NCI-H510A treated with DMSO at 0.1 percent for 48 hours (cell line): ENCODE measurements at regions not wholly inside any gene's neighbourhood (a gene's known extent, or its start where the extent isn't known, plus 50 kb on each side); places are given as distances from the start of the nearest gene placed in this dataset.

Experiments
- DNase-seq: peaks from one replicate; lab custom pipeline; 2025; lab: John Stamatoyannopoulos, UW

DNA sequence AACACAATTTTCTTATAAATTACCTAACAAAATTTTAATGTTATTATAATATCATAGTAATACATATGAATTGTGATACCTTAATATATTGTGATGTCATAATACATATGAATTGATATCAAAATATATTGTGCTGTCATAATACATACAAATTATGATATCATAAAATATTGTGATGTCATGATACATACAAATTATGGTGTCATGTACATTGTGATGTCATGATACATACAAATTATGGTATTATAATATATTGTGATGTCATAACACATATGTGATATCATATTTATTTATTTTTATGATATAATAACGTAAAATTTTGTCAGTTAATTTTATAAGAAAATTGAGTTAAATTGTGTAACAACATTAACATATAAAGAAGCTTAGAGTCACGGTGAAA, 1927.2 kb downstream of the TP53TG3F start:
- no peak for DNase-seq

DNA sequence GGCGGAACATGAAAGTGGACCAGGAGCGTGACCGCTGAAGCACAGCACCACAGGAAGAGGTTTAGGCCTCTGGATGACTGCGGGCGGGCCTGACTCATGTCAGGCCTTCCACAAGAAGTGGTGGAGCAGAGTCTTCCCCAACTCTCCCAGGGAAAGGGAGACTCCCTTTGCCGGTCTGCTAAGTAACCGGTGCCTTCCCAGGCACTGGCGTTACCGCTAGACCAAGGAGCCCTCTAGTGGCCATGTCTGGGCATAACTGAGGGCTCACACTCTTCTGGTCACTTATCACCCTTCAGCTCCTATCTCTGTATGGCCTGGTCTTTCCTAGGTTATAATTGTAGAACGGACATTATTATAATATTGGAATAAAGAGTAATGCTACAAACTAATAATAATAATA, 1931.9 kb downstream of the TP53TG3F start:
- DNase-seq, result peak; percentile 33

DNA sequence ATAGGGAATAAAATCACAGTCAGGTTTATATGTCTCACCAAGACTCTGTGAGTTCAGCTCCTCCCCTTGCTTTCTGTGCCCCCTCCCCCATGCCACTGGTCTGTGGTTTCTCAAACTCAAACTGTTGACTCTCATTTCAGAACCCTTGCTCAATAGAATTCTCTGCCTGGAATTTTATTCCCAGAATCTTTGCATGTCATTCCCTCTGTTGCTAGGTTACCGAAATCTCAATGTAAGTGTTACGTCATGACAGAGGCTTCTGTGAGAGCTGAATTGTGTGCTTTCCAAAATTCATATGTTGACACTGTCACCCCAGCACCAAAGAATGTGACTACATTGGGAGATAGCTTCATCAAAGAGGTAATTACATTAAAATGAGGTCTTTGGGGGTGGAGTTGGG, 1938.8 kb downstream of the TP53TG3F start:
- DNase-seq, result no peak

DNA sequence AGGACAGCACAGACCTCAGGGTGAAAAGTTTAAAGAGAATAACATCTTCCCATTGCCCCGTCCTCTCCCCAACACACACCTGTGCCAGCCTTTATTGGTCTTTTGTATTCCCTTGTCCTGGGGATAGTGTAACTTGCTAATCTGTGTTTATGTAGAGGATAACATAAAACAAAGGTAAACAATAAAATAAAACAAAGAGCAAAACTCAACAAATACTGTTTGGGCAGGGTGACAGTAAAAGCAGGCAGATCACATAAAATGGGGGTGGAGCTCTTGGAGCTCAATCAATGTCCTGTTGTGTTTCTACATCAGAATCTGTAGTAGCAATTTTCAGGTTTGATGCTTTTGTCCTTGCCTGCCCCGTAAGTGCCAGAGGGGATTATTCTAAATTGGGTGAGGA, 1939.7 kb downstream of the TP53TG3F start:
- no peak for DNase-seq

DNA sequence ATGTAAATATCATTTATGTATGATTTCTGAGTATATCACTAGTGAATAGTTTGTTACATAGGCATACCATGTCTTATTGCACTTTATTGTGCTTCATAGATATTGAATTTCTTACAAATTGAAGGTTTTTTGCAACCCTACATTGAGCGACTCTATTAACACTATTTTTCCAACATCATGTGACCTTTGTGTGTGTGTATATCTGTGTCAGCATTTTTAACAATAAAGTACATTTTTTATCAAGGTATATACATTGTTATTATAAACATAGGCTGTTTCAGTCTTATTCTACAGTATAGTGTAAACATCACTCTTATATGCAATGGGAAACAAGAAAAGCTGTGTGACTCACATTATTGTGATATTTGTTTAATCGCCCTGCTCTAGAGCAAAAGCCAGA, 1944.9 kb downstream of the TP53TG3F start:
- DNase-seq, result no peak

DNA sequence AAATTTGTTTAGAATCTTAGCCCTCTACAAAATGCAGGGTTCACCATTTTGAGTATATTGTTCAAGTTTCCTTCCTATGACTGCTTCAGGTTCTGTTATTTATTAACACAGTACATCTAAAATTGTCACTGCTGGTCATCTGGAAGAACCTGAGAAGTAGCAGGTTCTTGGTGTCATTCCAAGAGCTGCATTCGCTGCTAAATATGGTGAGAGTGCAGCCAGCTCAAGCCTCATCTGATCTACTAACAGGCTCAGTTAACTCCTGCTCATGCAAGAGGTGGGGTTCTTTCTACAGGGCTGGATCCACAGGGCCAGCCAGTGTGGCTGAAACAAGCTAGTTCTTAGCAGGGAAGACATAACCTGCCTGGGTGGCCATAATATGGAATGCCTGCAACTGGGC, 1946.1 kb downstream of the TP53TG3F start:
- no peak for DNase-seq

DNA sequence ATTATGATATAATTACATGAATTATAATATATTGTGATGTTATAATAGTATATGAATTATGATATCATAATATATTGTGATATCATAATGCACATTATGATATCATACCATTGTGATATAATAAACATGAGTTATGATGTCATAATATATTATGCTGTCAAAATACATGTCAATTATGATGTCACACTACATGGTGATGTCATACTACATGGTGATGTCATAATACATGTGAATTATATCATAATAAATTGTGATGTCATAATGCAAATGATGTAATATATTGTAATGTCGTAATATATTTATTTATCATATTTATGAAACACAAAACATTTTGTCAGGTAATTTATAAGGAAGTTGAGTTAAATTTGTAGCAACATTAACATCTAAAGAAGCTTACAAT, 1950.1 kb downstream of the TP53TG3F start:
- no peak for DNase-seq

DNA sequence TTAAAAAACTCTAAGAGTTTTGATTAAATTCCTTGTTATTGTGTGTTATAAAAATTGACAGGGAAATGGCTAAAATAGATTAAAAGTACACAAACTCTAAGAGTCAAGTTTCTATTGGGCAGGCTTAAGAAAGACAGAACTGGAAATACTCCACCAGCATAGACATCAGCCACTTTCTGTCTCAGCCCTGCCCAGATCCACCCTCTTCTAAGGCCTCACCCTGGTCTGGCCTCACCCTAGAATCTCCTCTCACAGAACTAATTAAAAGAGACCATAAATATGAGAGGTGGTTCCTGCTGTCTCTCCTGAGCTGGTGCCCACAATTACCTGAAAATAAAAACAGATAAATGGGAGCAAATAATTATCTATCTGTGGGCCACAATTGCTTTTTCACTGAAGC, 1951.0 kb downstream of the TP53TG3F start:
- DNase-seq, result no peak

DNA sequence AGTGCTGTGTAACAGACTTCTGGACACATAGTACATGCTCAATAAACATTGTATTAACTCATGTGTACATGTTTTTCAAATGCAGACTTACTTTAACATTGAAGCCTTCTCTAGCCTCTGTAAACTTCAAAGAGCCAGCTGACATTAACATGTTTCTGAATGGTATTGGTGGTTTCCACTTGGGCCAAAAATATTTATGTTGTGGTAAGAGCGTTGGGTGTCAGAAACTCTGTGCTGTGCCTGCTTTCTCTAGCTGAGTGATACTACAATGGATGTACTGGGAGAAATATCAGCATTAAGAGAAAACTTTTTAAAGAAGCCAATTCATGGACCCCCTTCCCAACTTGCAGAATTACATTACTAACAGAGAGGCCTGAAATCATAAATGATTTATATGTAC, 1951.7 kb downstream of the TP53TG3F start:
- DNase-seq, result no peak

DNA sequence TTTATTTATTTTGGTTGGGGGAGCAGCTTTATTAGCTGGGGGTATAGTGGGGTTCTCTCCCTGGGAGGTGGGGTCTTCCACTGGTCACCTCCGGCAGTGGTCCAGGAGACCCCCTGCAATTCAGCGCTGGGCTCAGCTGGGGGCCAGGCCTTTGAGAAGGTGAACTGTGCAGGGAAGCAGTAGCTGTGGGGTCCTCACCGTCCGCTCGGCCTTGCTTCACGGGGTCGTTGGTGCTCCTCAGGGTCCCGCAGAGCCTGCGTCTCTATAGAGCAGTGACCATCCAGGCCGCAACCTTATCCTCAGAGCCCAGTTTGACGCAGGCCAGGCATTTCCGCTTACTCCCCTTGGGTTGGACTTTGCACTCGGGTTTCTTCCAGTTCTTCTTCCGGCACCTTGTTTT, 1954.7 kb downstream of the TP53TG3F start:
- no peak for DNase-seq

DNA sequence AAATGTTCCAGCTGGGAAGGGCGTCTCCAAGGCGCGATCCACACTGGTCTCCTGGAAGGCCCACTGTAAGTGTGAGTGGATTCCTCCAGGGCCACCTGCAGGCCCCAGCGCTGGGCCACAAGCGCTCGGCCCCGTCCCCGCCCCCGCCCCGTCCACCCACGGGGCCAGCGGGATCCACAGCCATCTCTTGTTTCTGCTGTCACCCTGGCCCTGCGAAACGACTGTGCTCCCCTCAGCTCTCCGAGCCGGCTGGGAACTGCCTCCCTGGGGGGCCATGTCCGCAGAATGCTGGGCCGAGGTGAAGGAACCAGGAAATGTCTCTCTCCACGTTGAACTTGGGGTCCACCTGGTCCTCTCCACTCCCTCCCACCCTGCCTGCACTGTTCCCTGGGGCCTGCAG, 1955.2 kb downstream of the TP53TG3F start:
- no peak for DNase-seq

DNA sequence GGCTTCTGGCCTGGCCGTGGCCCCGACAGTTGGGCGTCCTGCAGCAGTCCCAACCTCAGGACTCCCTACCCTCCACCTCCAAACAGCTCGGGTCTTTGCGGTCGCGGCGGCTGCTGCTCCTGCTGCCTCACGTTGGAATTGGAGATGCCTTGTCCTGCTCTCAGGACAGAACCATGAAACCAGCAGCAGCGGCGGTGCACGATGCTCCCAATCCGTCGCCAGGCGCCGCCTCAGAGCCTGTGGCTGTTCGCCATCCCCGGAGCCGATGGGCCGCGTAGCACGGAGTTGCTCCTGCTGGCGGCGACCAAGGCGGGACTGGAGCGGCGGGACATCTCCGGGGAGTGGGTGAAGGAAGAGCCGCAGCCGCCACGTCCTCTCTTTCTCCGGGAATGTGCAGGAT, 1965.9 kb downstream of the TP53TG3F start:
- no peak for DNase-seq

DNA sequence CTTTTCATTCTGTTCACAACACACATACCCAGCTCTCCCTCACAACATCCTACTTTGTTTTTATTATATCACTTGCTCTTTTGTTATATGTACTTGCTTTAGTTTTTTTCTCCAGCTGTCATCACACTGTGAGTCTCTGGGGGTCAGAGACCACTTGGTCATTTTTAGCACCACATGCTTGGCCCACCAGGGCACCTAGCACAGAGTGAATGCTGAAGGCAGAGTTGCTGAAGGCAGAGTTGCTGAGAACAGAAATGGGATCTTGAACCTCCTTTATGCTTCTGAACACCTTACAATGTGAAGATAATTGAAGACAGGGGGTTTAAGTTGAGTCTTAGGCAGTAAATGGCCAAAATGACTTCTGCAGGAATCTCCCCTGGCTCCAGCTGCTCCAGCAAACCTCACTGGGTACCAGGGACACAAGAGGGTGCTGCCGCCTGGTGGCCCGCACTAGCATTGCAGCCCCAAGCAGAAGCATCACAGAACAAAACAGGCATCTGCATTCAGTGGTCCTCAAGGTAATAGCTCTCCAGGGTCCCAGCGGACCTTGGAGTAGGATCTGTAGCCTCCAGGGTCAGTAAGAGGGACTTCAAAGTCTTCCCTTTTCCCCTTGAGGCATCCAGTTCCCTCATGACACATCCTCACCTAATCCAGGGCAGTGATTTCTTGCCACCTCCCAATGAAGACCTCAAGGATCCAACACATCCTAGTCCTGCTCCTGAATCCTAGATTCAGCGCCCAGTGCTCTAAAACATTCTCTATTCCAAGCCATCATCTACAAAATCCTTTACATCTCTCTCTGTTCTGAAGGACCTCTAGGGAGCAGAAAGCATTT, 1972.6 kb downstream of the TP53TG3F start:
- peak; percentile 0 for DNase-seq

DNA sequence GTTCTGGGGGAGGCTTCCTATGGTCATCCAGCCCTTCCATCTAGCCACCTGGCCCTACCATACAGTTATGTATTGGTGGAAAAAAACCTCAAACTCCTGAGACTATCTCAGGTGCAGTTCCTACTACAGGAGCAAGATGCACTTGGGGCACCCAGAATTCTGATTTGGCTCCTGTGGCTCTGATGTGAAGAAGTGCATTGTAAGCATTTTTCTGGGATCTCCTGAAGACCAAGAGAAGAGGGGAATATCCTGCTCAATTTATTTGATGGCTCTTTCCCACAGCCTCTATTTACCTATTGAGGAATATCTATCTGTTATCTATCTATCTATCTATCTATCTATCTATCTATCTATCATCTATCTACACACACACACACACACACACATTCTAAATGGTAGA, 1981.5 kb downstream of the TP53TG3F start:
- DNase-seq, result no peak

DNA sequence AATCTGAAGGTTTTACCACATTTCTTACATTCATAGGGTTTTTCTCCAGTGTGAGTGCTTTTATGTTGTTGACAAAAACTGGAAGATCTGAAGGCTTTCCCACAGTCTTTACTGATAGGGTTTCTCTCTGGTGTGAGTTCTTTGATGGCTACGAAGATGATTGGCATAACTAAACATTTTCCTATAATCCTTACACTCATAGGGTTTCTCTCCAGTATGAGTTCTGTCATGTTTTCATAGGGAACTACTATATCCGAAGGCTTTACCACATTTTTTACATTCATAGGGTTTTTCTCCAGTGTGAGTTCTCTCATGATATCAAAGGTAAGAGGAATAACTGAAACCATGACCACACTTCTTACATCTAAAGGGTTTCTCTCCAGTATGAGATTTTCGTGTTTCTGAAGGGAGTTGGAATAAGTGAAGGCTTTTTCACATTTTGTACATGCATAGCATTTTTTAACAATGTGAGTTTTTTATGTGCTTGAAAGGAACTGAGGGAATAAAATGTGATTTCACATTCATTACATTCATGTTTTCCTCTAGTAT, 1987.7 kb downstream of the TP53TG3F start:
- no peak for DNase-seq

DNA sequence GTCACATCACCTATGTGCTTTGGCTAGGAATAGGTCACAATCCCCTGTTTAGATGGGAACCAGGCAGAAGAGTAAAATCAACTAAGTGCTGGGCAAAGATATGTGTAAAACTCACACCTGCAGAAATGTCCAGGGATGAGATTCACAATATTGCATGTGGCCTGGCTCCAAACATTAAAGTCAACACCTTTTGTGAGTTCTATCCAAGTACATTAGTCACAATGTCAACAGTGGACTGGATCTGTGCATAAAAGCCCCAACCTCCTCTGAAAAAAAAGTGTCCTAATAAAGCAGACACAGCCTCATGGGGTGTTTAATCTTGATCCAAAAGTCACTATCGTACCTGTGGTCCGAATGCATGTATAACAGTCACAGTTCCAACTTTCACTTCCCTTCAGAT, 1990.3 kb downstream of the TP53TG3F start:
- no peak for DNase-seq

DNA sequence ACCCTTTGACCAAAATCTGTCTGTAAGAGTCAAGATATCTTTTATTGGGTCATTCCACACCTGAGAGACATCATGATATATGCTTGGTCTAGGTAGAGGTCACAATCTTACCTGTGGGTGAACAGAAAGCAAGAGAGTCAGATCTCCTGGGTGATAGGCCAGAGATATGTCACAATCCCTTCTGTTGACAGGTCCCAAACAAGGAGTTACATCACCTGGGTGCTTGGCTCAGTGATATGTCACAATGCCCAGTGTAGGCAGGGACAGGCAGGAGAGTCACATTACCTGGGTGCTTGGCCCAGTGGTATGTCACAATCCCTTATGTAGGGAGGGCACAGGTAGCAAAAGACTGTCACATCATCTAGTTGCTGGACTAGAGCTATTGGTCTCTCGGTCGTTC, 1991.2 kb downstream of the TP53TG3F start:
- no peak for DNase-seq

DNA sequence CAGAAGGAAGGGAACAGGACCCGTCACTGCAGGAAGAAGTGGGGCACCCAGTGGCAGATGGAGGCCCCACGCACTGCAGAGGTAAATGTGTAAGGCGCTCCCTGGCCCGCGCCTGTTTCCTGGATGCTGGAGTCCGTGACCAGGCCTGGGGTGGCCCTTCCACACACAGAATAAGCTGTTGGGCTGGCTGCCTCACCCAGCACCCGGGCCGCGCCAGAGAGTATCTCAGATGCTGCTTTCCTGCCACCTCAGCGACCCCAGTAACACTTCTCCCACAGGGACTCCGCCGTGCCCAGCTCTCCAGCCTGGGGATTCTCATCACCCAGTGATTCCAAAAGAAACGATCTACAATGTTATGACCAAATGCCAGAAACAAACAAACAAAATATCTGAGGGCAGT, 1993.1 kb downstream of the TP53TG3F start:
- no peak for DNase-seq

DNA sequence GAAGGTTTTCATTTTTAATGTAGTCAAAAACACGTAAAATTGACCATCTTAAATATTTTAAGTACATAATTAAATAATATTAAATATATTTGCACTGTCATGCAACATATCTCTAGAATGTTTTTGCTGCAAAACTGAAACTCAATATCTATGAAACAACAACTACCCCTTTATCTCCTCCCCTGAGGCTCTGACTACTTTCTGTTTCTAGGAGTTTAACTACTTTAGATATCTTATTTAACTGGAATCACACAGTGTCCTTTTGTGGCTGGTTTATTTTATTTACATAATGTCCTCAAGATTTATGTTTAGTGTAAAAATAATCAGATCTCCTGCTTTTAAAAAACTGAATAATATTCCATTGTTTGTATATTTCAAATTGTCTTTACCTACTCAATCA, 2003.9 kb downstream of the TP53TG3F start:
- DNase-seq, result no peak

DNA sequence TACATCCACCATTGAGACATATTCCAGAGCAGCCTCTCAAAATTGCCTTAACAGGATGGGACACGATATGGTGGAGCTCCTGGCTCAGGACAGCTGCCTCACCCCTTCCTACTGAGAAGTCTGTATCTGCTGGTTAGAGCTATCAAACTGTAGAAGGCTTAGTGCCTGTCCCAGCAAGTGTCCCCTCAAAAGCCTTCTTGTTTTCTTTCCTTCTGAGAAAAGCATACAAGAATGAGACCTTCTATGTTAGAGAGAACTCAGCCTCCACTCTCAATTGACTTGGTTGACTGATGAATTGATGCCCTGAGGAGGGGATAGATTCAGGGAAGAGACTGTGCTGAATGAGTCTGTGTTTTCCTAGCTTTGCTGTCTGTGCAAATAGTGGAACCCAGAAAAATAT, 2020.9 kb downstream of the TP53TG3F start:
- no peak for DNase-seq

DNA sequence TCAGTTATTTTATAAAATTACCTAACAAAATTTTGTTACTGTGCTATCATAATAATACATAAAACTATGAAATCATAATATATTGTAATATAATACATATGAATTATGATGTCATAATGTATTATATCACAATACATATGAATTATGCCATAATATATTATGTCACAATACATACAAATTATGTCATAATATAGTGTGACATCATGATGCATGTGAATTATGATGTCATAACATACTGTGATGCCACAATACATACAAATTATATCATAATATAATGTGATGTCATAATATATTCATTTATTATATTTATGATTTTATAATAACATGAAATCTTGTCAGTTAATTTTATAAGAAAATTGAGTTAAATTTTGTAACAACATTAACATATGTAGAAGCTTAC, 2021.6 kb downstream of the TP53TG3F start:
- no peak for DNase-seq

DNA sequence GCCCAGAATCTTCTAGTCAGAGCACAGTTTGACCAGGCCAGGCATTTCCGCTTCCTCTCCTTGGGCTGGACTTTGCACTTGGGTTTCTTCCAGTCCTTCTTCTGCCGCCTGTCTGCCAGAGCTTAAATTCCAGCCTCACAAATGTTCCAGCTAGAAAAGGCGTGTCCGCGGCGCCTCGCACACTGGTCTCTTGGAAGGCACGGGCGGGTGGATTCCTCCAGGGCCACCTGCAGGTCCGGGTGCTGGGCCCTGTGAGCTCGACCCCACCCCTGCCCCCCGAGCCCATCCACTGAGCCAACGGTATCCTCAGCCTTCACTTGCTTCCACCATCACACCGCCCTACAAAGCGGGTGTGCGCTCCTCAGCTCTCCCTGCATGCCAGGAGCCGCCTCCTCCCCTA, 2026.5 kb downstream of the TP53TG3F start:
- DNase-seq, result no peak

DNA sequence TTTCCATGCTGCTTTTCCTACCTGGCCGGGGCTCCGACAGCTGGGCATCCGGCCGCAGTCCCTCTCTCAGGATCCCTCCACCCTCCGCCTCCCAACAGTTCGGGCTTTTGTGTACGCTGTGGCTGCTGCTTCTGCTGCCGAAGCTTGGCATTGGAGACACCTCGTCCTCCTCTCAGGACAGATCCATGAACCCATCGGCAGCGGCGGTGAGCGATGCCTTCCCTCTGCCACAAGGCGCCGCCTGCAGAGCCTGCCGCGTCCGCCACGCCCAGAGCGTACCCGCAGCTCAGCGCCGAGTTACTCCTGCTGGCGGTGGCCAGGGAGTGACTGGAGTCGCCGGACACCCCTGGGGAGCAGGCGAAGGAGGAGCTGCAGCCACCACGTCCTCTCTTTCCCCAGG, 2032.8 kb downstream of the TP53TG3F start:
- peak; percentile 68 for DNase-seq

DNA sequence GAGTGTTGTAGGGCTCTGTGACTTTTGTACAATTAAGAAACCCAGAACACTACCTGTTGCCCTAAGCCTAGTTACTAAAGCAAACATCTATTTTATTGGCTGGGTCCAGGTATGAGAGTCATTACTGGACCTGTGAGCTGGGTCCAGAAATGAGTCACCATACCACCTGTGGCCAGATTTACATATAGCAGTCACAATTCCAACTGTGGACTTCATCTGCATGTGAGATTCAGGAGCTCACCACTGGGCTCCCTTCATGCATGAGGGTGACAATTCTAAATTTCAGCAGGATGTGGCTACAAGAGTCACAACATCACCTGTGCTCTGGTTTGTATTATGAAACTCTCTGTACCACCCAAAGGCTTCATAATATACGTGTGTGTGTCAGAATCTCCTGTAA, 2038.0 kb downstream of the TP53TG3F start:
- no peak for DNase-seq
